Activated T-cell treated with anti-CD3 and anti-CD28 coated beads, Interleukin-2, amount 50 U/mL, for 1 hour (primary cell): ENCODE measurements at regions not wholly inside any gene's neighbourhood (a gene's known extent, or its start where the extent isn't known, plus 50 kb on each side); places are given as distances from the start of the nearest gene placed in this dataset.
"Not testable (repeated sequence)": the region's sequence is repeated elsewhere in the genome, so short reads cannot be mapped to it uniquely, and the experiment has no call there.

ENCODE experiments used
- DNase-seq: peaks from one replicate; pipeline ENCODE4 v3.0.0-alpha.2; 2020

DNA sequence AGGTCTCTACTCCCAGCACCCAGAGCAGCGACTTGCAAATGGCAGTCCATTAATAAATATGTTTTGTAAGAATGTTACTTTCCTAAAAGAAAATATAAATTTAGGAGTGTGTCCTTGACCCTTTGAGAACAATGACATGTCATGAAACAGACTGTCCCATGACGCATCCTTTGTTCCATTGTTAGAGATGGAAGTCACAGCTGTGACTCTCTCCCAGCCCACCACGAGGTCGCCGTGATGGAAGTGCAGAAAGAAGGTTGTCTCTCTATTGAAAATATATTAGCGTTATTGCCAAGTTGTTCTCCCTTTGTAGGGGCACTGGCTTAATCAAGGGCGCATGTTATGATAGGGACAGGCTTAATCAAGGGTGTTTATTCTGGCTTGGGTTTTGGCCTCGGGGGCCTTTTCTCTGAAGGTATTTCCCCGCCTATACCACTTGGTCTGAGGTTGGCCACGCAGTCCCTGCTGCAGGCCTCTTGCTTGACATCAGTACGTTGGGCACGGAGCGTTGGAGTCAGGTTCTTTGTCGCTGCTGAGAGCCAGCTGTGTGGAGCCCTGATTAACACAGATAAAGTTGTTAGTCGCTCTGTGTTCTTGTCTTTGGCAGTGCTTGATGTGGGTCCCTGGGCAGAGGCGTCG lies 126.7 kb upstream of the ZNF536 start:
- DNase-seq: no peak

- no peak for DNase-seq
Measured at GRCh38 chr19:30249911-30250310, 122.3 kb upstream of the ZNF536 start.

DNA sequence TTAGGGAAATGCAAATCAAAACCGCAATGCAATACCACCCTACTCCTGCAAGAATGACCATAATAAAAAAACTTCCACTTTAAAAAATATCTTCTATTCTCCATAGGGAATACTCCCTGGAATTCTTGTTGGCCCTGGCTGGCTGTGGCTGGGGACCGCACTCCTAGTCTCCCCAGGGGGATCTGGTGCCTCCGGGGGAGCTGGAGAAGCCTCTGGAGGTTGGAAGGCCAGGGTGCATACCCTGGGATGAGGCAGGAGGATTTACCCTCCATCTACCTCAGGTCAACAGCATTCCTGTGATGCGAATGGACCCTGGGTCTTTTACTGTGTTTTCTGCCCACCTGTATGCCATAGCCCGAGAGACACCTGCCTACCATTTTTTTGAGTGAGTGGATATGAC lies 120.0 kb upstream of the ZNF536 start:
- no peak for DNase-seq

GRCh38 chr19:30253581-30253996 lies 118.6 kb upstream of the ZNF536 start:
- no peak for DNase-seq

- no peak for DNase-seq
Measured at GRCh38 chr19:30254158-30254557, 118.0 kb upstream of the ZNF536 start.

- DNase-seq: no peak
Measured at GRCh38 chr19:30254789-30255188, 117.4 kb upstream of the ZNF536 start.

- no peak for DNase-seq
Measured at GRCh38 chr19:30255791-30256495, 116.2 kb upstream of the ZNF536 start.

GRCh38 chr19:30256496-30256850 lies 115.7 kb upstream of the ZNF536 start:
- no peak for DNase-seq

DNA sequence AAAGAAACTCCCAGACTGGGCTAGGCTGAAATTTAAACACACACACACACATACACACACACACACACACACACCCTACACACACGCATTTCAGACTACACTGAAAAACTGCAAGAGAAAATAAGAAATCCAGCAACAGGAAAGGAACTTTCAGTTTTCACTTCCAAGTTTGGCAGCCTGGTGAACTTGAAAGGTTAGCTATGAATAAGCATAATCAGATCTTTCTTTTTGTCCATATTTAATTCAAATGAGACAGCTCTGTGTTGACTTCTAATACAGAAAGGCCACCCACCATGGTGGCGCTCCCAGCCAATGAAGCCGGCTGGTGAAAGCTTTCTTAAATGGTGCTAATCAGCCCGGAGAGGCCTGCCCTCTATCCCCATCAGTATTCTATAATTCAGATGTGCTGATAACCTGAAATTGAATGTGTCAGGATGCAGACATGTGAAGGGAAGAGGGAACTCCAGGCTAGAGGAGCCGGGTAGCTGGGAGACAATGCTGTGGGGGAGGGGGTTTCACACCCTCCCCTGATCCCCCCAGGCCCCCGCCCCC lies 108.3 kb upstream of the ZNF536 start:
- no peak for DNase-seq

DNA sequence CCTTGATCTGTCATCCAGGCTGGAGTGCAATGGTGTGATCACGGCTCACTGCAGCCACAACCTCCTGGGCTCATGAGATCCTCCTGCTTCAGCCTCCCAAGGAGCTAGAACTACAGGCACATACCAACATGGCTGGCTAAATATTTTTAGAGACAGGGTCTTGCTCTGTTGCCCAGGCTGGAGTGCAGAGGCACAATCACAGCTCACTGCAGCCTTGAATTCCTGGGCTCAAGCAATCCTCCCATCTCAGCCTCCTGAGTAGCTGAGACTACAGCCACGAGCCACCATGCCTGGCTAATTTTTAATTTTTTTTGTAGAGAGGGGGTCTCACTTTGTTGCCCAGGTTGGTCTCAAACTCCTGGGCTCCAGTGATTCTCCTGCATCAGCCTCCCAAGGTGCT lies 106.3 kb upstream of the ZNF536 start:
- not testable (repeated sequence) for DNase-seq

GRCh38 chr19:30266687-30267086 lies 105.5 kb upstream of the ZNF536 start:
- DNase-seq: no peak

- DNase-seq: no peak
Measured at GRCh38 chr19:30267332-30267731, 104.9 kb upstream of the ZNF536 start.

DNA sequence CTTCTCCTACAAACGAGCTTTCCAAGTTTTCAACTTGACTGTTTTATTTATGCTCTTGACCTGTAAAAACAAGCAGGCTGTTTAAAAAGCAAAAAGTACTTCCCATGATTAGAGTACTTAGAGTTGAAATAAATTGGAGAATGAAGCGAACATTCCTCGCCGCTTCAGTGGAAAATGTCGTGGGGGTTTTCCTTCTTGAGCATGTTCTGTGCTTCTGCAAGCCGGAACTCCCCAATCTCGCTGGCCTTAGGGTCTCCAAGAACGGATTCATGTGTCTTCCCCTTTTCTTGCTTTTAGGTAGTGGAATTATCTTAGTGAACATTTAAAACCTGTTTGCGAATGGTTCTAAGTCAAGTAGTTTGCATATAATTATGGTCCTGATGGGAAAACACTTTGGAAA lies 103.6 kb upstream of the ZNF536 start:
- DNase-seq: no peak

DNA sequence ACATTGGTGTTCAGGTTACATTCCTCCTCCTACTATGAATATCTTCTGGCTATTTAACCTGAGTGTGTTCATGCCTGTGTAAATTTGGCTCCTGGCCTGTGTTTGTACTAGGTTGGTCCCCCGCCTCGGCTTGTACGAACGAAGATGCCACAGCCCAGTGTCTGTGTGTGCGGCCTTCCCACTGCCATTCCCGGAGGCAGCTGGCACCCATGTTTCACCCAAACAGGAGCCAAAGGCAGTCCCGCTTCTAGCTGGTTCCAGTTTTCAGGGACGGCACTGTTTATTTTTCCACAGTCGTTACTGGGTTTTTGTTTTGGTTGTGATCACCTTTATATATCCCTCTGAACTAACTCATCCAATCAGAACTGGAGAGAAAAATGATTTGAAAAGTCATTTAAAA lies 102.5 kb upstream of the ZNF536 start:
- no peak for DNase-seq

GRCh38 chr19:30271816-30272215 lies 100.4 kb upstream of the ZNF536 start:
- DNase-seq: no peak

DNA sequence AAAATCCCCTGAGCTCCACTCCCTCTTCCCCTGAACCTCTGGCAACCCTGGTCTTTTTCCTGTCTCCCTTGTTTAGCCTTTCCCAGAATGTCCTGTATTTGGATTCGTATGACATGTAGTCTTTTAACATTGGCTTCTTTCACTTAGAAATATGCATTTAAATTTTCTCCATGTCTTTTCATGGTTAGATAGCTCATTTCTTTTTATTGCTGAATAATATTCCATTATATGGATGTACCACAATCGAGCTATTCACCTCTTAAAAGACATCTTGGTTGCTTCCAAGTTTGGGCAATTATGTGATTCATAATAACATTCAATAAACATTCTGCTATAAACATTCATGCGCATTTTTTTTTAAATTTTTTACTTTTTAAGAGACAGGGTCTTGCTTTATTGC lies 99.6 kb upstream of the ZNF536 start:
- no peak for DNase-seq

GRCh38 chr19:30273184-30273583 lies 99.0 kb upstream of the ZNF536 start:
- no peak for DNase-seq

DNA sequence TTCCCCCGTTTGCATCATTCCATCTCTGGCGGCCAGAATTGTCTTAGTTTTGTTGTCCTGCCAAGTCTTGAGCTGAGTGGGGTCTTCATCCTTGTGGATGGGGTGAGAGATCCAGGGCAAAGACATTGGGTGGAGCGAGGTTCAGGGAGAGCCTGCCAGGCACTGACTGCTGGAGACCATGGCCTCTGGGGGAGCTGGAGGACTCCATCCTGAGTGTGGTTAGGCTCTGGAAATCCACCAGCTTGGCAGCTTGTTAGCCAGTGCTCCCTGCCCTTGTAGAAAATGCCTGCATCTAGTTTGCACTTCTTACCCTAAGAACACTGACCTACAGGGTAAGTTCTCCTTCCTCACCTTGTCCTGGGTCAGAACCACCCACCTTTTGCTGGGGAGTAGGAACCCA lies 97.2 kb upstream of the ZNF536 start:
- DNase-seq: no peak

GRCh38 chr19:30276011-30276882 lies 95.9 kb upstream of the ZNF536 start:
- no peak for DNase-seq

GRCh38 chr19:30276883-30277280 lies 95.3 kb upstream of the ZNF536 start:
- DNase-seq: no peak

DNA sequence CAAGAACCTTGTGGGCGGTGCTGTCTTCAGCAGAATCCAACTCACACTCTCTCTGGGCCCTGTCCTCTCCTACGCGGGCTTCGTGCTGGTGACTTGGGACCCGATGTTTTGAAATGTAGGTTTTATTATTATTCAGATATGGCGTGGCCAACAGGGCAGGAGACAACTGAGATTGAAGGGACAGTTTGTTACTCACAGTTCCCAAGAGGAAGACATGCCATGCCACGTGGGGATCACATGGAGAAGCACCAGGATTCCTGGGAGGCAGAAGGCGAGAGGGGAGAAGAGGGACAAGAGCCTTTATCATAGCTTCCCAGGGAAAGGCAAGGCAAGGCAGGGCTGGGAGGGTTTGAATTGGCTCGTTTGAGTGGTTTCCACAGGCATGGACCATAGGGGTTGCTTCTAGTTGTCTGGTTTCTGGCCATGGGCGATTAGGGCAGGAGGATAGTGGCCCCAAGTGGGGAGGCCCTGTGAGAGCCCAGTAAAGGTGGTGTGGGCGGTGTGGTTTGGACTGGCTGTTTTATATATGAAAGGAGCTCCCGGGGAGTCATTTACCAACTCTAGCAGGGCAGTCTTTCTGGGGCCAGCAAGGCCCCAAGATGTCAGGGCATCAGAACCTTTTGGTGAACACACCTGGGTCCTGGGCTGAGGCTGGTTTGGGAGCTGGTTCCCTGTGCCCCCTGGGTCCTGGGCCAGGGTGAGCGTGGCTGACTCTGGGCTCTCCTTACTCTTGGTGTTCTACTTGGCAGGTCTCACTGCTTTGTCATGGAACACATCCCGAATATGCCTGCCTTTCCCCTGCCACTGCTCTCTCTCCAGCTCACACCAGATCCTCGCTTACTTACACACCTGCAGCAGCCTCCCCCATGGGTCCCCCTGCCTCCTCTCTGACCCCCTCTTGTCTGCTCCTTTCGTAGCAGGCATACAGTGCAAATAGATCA lies 94.0 kb upstream of the ZNF536 start:
- DNase-seq: no peak

- DNase-seq: no peak
Measured at GRCh38 chr19:30278882-30279254, 93.3 kb upstream of the ZNF536 start.

- DNase-seq: no peak
Measured at GRCh38 chr19:30280018-30280417, 92.2 kb upstream of the ZNF536 start.
